HUES64 (cell line): ENCODE measurements at regions not wholly inside any gene's neighbourhood (a gene's known extent, or its start where the extent isn't known, plus 50 kb on each side); places are given as distances from the start of the nearest gene placed in this dataset.

Source experiments
- H3K27ac ChIP-seq: 2 replicates; pipeline ENCODE4 v1.7.0; 2013; ENCODE audit warnings: low read depth, low read length, inconsistent platforms
- H3K27me3 ChIP-seq: 2 replicates; pipeline ENCODE4 v1.6.1; 2013; ENCODE audit warnings: mild to moderate bottlenecking, low read length; ENCODE audit not compliant: insufficient read depth
- H3K36me3 ChIP-seq: 2 replicates; pipeline ENCODE4 v1.6.1; 2013; ENCODE audit warnings: mild to moderate bottlenecking, low read length; ENCODE audit not compliant: insufficient read depth
- H3K4me1 ChIP-seq: 2 replicates; pipeline ENCODE4 v1.6.1; 2013; ENCODE audit warnings: mild to moderate bottlenecking, low read length, moderate library complexity; ENCODE audit not compliant: insufficient read depth
- H3K4me3 ChIP-seq: 2 replicates; pipeline ENCODE4 v1.5.1; 2013; ENCODE audit warnings: mild to moderate bottlenecking, low read length, moderate library complexity
- H3K9ac ChIP-seq: 2 replicates; pipeline ENCODE4 v1.6.1; 2013; ENCODE audit warnings: mild to moderate bottlenecking, low read depth, low read length
- H3K9me3 ChIP-seq: 2 replicates; pipeline ENCODE4 v1.6.1; 2013; ENCODE audit warnings: low read depth, low read length; ENCODE audit not compliant: insufficient read depth
- WGBS: fragments of 150-250, 120-280 bp; methylation state at CpG from one replicate; pipeline ENCODE4 v1.1.7; 2013; ENCODE audit warnings: missing lambda C conversion rate; 5-methylcytosine and 5-hydroxymethylcytosine counted together

- 91% methylated on average over 2 of the region's 2 CpGs for WGBS
These were observed 537.3 kb upstream of the TGFBR2 start for GRCh38 chr3:30069056-30069455.

GRCh38 chr3:30073040-30073439 is 533.4 kb upstream of the TGFBR2 start:
- Histone ChIP-seq H3K27ac (no peak overlapping the region), H3K36me3 (no peaks in the 10 kb centered on the region), H3K4me3 (no peak overlapping the region), H3K9me3 (no peaks in the 10 kb centered on the region), H3K27me3 (peaks cover 10% of the 10 kb centered on the region), H3K4me1 (no peaks in the 10 kb centered on the region), H3K9ac (no peak overlapping the region)

More at GRCh38 chr3:30069056-30069455, 537.3 kb upstream of the TGFBR2 start:
- Histone ChIP-seq H3K4me1 (no peaks in the 10 kb centered on the region), H3K36me3 (no peaks in the 10 kb centered on the region), H3K27ac (no peak overlapping the region), H3K27me3 (no peaks in the 10 kb centered on the region), H3K9ac (no peak overlapping the region), H3K9me3 (no peaks in the 10 kb centered on the region), H3K4me3 (no peak overlapping the region)

DNA sequence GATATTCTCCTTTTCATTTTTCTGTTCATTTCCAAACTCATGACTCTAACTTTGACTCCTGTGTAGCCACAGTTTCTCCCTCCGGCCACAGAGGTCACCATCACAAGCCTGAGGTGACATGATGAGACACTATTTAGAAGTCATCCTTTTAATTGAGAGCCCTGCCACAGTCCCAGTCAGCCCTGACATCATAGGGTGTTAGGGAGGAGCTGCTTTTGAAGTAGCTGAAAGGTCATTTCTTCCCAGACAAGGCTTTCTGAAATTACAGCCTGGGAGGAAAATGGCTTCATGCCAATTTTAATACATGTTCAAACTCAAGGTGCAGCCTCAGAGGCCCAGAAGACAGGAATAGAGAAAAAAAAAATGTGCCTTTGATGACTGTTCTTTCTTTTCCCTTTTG is 532.8 kb upstream of the TGFBR2 start:
- no peak overlapping the region for H3K27ac ChIP-seq
- H3K36me3 ChIP-seq = no peaks in the 10 kb centered on the region
- H3K27me3 ChIP-seq = peaks cover 16% of the 10 kb centered on the region
- no peak overlapping the region for H3K4me3 ChIP-seq
- H3K4me1 ChIP-seq = no peaks in the 10 kb centered on the region
- 96% methylated on average over 1 of the region's 1 CpG for WGBS
- H3K9ac ChIP-seq = no peak overlapping the region
- no peaks in the 10 kb centered on the region for H3K9me3 ChIP-seq

DNA sequence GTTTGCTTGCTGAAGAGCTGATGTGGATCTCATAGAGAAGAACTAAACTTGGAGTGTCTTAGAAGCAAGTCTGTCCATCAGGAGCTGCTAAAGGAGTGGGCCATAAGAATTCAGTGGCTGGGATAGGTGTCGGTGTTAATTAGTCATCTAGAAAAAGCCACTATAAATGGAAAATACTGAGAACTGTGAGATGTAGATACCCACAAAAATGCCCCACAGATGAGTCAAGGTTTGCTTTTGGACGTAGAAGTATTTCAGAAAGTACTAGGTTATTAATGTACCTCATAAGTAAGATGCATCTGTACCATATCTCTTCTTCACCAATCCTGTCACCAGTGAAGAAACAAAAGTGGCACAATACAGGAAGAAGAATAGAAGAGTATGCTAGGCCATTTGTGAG is 530.9 kb upstream of the TGFBR2 start:
- 79% methylated on average over 1 of the region's 2 CpGs for WGBS
- H3K36me3 ChIP-seq = no peaks in the 10 kb centered on the region
- H3K9ac ChIP-seq = no peak overlapping the region
- no peak overlapping the region for H3K4me3 ChIP-seq
- H3K9me3 ChIP-seq = no peaks in the 10 kb centered on the region
- H3K27ac ChIP-seq = no peak overlapping the region
- H3K27me3 ChIP-seq = peaks cover 33% of the 10 kb centered on the region
- no peaks in the 10 kb centered on the region for H3K4me1 ChIP-seq

DNA sequence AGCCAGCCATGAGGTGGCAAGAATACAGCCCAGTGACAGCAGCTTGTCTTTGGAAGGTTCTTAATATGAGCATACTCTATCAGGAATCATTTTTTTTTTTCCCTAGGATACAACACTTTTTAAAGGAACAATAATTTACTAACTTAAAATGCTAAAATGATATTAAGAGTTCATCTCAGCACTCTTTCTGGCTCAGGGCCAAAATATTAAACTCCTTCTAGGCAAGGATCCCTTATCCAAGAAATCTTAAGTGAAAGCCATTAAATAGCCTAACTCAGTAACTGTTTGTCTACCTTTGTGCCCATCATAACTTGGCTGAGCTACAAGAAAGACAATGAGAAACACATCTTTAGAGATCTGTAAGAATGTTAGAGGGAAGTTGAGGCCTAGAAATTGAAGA is 529.5 kb upstream of the TGFBR2 start:
- peaks cover 47% of the 10 kb centered on the region for H3K27me3 ChIP-seq
- no peak overlapping the region for H3K27ac ChIP-seq
- no peaks in the 10 kb centered on the region for H3K36me3 ChIP-seq
- H3K4me1 ChIP-seq = no peaks in the 10 kb centered on the region
- H3K9me3 ChIP-seq = 0 out of 2 replicates have a peak, but pooled peaks cover 3% of the 10 kb centered on the region
- H3K9ac ChIP-seq = no peak overlapping the region
- H3K4me3 ChIP-seq = no peak overlapping the region

DNA sequence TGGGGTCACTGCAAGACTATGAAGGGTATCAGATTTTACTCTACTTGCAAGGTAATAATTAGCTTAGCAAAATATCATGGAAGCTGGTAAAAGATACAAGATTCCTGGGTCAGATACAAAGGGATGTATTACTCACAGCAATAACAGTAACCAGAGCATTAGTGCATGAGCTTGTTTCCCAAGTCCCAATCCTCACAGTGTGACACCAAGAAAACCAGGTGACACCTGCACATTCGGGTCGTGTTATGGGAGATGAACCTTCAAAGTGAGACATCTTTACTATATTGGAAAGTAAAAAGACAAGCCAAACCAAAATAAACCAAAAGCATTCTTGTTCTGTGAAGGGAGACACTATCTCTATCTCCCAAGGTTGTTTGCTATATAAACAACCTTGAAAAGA is 528.7 kb upstream of the TGFBR2 start:
- peaks cover 55% of the 10 kb centered on the region for H3K27me3 ChIP-seq
- no peaks in the 10 kb centered on the region for H3K36me3 ChIP-seq
- 0 out of 2 replicates have a peak, but pooled peaks cover 3% of the 10 kb centered on the region for H3K9me3 ChIP-seq
- no peak overlapping the region for H3K9ac ChIP-seq
- no peak overlapping the region for H3K27ac ChIP-seq
- H3K4me3 ChIP-seq = no peak overlapping the region
- 100% methylated on average over 2 of the region's 2 CpGs for WGBS
- H3K4me1 ChIP-seq = peaks cover under 1% of the 10 kb centered on the region; the same call in 1 of the 2 replicates

GRCh38 chr3:30078736-30079135 is 527.7 kb upstream of the TGFBR2 start:
- H3K36me3 ChIP-seq = no peaks in the 10 kb centered on the region
- H3K27ac ChIP-seq = no peak overlapping the region
- H3K9ac ChIP-seq = no peak overlapping the region
- H3K9me3 ChIP-seq = 0 out of 2 replicates have a peak, but pooled peaks cover 3% of the 10 kb centered on the region
- peaks cover 65% of the 10 kb centered on the region for H3K27me3 ChIP-seq
- 85% methylated on average over 2 of the region's 2 CpGs for WGBS
- H3K4me3 ChIP-seq = no peak overlapping the region
- H3K4me1 ChIP-seq = peaks cover 8% of the 10 kb centered on the region; the same call in 1 of the 2 replicates

DNA sequence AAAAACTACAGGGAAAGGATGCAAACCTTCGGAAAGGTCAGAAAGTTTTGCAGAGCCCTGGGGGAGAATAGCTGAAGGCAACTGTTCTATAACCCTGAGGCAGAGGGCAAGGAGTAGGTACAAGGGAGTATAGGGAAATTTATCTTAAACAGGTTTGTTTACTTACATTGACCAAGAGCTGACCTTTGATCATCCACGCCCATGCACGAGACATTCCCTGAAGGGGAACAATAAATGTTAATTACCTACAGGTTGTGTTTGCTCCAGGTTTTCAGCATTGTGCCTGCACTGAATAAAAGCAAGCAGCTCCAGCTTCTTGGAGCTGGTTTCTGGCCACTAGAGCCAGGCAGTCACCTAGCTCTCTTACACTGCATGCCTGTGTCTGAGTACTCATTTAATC is 524.5 kb upstream of the TGFBR2 start:
- H3K4me1 ChIP-seq = peaks cover 24% of the 10 kb centered on the region
- H3K27me3 ChIP-seq = peaks cover 89% of the 10 kb centered on the region
- 0 out of 2 replicates have a peak, but pooled peaks cover 3% of the 10 kb centered on the region for H3K9me3 ChIP-seq
- WGBS = 82% methylated on average over 3 of the region's 3 CpGs
- no peaks in the 10 kb centered on the region for H3K36me3 ChIP-seq
- no peak overlapping the region for H3K4me3 ChIP-seq
- H3K9ac ChIP-seq = no peak overlapping the region
- no peak overlapping the region for H3K27ac ChIP-seq

- no peak overlapping the region for H3K9ac ChIP-seq
- peaks cover 24% of the 10 kb centered on the region for H3K4me1 ChIP-seq
- H3K27ac ChIP-seq = no peak overlapping the region
- 0 out of 2 replicates have a peak, but pooled peaks cover 3% of the 10 kb centered on the region for H3K9me3 ChIP-seq
- no peak overlapping the region for H3K4me3 ChIP-seq
- no peaks in the 10 kb centered on the region for H3K36me3 ChIP-seq
- peaks cover 91% of the 10 kb centered on the region for H3K27me3 ChIP-seq
- WGBS = 13% methylated on average over 7 of the region's 7 CpGs
These were observed 523.7 kb upstream of the TGFBR2 start for GRCh38 chr3:30082652-30083051.

- Histone ChIP-seq H3K9me3 (0 out of 2 replicates have a peak, but pooled peaks cover 3% of the 10 kb centered on the region), H3K4me1 (peaks cover 24% of the 10 kb centered on the region), H3K4me3 (no peak overlapping the region), H3K27me3 (peaks cover 91% of the 10 kb centered on the region), H3K36me3 (no peaks in the 10 kb centered on the region), H3K27ac (no peak overlapping the region), H3K9ac (no peak overlapping the region)
- 84% methylated on average over 3 of the region's 4 CpGs for WGBS
These were observed 523.1 kb upstream of the TGFBR2 start for GRCh38 chr3:30083315-30083714.

DNA sequence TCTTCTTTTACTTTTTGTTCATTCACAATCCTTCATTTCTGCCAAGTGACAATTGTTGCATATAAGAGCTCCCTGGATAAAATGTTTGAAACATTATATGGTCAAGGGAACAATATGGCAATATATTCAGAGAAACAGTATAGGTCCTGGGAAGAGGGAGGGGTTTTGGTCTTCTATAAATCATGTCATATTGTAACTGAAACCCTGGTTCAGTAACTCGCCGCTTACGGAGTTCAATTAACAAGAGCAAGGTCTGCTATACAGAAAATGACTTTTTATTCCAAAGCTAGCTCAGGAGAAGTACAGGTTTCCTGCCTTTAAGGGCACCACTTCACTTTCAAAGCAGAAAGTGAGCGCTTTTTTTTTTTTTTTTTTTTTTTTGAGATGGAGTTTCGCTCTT is 522.1 kb upstream of the TGFBR2 start:
- no peak overlapping the region for H3K27ac ChIP-seq
- H3K4me1 ChIP-seq = peaks cover 24% of the 10 kb centered on the region
- no peaks in the 10 kb centered on the region for H3K36me3 ChIP-seq
- H3K4me3 ChIP-seq = no peak overlapping the region
- H3K9me3 ChIP-seq = 0 out of 2 replicates have a peak, but pooled peaks cover 3% of the 10 kb centered on the region
- WGBS = 65% methylated on average over 4 of the region's 5 CpGs
- H3K27me3 ChIP-seq = peaks cover 92% of the 10 kb centered on the region
- H3K9ac ChIP-seq = no peak overlapping the region

GRCh38 chr3:30084971-30085403 is 521.4 kb upstream of the TGFBR2 start:
- Histone ChIP-seq H3K4me1 (peaks cover 24% of the 10 kb centered on the region), H3K9me3 (0 out of 2 replicates have a peak, but pooled peaks cover 3% of the 10 kb centered on the region), H3K27me3 (peaks cover 93% of the 10 kb centered on the region), H3K4me3 (peak overlapping the region; percentile 27), H3K9ac (no peak overlapping the region), H3K27ac (peak overlapping the region; percentile 94; the same call in 1 of the 2 replicates), H3K36me3 (no peaks in the 10 kb centered on the region)
- WGBS = 8% methylated on average over 3 of the region's 3 CpGs
